ENCODE measurements at regions not wholly inside any gene's neighbourhood (a gene's known extent, or its start where the extent isn't known, plus 50 kb on each side); places are given as distances from the start of the nearest gene placed in this dataset.

GRCh38 chr1:58895082-58895481 is 111.2 kb upstream of the JUN start:
- DNase-seq, result no peak

- peak; percentile 52 for DNase-seq
These were observed 111.8 kb upstream of the JUN start for GRCh38 chr1:58895559-58896145.

GRCh38 chr1:58896246-58897183 is 112.7 kb upstream of the JUN start:
- DNase-seq, result peak; percentile 83

- DNase-seq, result peak; percentile 94
These were observed 115.1 kb upstream of the JUN start for GRCh38 chr1:58898739-58899586.

- no peak for DNase-seq
These were observed 115.9 kb upstream of the JUN start for GRCh38 chr1:58899587-58900271.

- DNase-seq, result no peak
These were observed 116.5 kb upstream of the JUN start for GRCh38 chr1:58900396-58900795.

- DNase-seq, result no peak
These were observed 117.2 kb upstream of the JUN start for GRCh38 chr1:58901008-58901407.

- DNase-seq, result no peak
These were observed 119.1 kb upstream of the JUN start for GRCh38 chr1:58902830-58903513.

- DNase-seq, result peak; percentile 83
These were observed 119.9 kb upstream of the JUN start for GRCh38 chr1:58903514-58904298.

- DNase-seq, result no peak
These were observed 120.7 kb upstream of the JUN start for GRCh38 chr1:58904299-58905125.

- DNase-seq, result no peak
These were observed 121.3 kb upstream of the JUN start for GRCh38 chr1:58905126-58905490.

- DNase-seq, result peak; percentile 51
These were observed 121.9 kb upstream of the JUN start for GRCh38 chr1:58905628-58906221.

GRCh38 chr1:58907398-58907797 is 123.6 kb upstream of the JUN start:
- DNase-seq, result no peak

GRCh38 chr1:58908561-58909560 is 125.0 kb upstream of the JUN start:
- no peak for DNase-seq

GRCh38 chr1:58909914-58910681 is 126.3 kb upstream of the JUN start:
- no peak for DNase-seq

- no peak for DNase-seq
These were observed 128.1 kb upstream of the JUN start for GRCh38 chr1:58911841-58912499.

GRCh38 chr1:58914925-58915324 is 131.1 kb upstream of the JUN start:
- DNase-seq, result no peak

Data from hematopoietic multipotent progenitor cell treated with erythropoietin and hydrocortisone succinate and interleukin-3 and kit ligand, for 6 days (in vitro differentiated cells).